ENCODE measurements at regions not wholly inside any gene's neighbourhood (a gene's known extent, or its start where the extent isn't known, plus 50 kb on each side); places are given as distances from the start of the nearest gene placed in this dataset.

DNA sequence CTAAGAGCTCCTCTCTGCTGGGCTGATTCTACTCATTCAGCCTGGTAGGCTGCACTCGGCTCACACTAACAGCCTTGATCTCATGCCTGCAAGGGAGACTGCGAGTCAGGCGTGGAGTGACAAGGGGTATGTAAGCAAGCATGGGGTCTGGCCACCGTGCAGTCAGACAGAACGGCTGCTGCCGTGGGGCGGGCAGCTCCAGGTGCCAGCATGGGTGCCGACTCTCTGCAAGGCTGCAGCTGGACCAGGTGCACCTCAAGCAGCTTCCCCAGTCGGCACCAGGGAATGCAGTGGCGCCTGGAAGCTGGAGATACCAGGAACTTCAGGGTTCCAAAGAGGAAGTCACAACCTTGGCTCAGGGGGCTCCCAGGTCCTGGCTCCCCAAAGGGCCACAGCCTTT is 892.3 kb downstream of the OLFM4 start:
- TF ChIP-seq, protein P1, sequence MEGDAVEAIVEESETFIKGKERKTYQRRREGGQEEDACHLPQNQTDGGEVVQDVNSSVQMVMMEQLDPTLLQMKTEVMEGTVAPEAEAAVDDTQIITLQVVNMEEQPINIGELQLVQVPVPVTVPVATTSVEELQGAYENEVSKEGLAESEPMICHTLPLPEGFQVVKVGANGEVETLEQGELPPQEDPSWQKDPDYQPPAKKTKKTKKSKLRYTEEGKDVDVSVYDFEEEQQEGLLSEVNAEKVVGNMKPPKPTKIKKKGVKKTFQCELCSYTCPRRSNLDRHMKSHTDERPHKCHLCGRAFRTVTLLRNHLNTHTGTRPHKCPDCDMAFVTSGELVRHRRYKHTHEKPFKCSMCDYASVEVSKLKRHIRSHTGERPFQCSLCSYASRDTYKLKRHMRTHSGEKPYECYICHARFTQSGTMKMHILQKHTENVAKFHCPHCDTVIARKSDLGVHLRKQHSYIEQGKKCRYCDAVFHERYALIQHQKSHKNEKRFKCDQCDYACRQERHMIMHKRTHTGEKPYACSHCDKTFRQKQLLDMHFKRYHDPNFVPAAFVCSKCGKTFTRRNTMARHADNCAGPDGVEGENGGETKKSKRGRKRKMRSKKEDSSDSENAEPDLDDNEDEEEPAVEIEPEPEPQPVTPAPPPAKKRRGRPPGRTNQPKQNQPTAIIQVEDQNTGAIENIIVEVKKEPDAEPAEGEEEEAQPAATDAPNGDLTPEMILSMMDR (IDR thresholded peaks at IDR 0.05) = no peak
- no peak for TF ChIP-seq POLR2A (IDR thresholded peaks at IDR 0.05)
